Loucy (cell line): ENCODE measurements at regions not wholly inside any gene's neighbourhood (a gene's known extent, or its start where the extent isn't known, plus 50 kb on each side); places are given as distances from the start of the nearest gene placed in this dataset.

Experiments used
- EZH2phosphoT487 ChIP-seq: fragments of 200-600 bp; IDR thresholded peaks from 2 replicates; pipeline ENCODE4 v1.6.1; 2018; ENCODE audit warnings: antibody characterized with exemption, mild to moderate bottlenecking, moderate library complexity, borderline replicate concordance
- TF ChIP-seq, protein P1 (sequence below): fragments of 200-600 bp; sonication (generic); conservative IDR thresholded peaks from 2 replicates; pipeline ENCODE4 v1.5.1; 2014; ENCODE audit warnings: mild to moderate bottlenecking, antibody characterized with exemption, low read length

- TF ChIP-seq, protein P1, sequence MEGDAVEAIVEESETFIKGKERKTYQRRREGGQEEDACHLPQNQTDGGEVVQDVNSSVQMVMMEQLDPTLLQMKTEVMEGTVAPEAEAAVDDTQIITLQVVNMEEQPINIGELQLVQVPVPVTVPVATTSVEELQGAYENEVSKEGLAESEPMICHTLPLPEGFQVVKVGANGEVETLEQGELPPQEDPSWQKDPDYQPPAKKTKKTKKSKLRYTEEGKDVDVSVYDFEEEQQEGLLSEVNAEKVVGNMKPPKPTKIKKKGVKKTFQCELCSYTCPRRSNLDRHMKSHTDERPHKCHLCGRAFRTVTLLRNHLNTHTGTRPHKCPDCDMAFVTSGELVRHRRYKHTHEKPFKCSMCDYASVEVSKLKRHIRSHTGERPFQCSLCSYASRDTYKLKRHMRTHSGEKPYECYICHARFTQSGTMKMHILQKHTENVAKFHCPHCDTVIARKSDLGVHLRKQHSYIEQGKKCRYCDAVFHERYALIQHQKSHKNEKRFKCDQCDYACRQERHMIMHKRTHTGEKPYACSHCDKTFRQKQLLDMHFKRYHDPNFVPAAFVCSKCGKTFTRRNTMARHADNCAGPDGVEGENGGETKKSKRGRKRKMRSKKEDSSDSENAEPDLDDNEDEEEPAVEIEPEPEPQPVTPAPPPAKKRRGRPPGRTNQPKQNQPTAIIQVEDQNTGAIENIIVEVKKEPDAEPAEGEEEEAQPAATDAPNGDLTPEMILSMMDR = no peak
- TF ChIP-seq EZH2phosphoT487 = no peak
Measured at GRCh38 chr3:94873751-94874150, 810.9 kb downstream of the NSUN3 start.
